ENCODE measurements at regions not wholly inside any gene's neighbourhood (a gene's known extent, or its start where the extent isn't known, plus 50 kb on each side); places are given as distances from the start of the nearest gene placed in this dataset.

DNA sequence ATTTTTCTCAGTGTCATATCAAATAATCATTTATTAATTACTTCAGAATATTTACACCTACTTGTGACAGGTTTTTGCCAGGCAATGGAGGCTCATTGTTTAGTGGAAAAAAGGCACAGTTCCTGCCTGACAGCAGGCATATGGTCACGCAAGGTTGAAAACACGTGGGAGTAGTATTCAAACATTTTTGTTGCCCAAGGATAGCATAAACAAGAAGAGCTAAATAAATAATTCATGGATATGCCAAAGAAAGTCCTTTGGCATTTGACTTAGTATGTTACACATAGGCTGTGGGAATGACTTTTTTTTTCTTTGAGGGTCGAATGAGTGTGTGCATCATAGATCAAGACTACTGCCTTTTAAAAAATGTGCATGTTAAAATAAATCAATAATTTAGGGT lies 120.5 kb upstream of the SEMA3E start:
- Histone ChIP-seq H4K20me1 (replicated peaks; ENCODE audit: insufficient read depth) (no peaks in the 10 kb centered on the region), H3K4me2 (no peak overlapping the region), H3K79me2 (replicated peaks; ENCODE audit: insufficient read depth) (no peaks in the 10 kb centered on the region), H3F3A (replicated peaks; ENCODE audit: low read depth) (no peaks in the 10 kb centered on the region), H3K4me3 (no peak overlapping the region), H2AFZ (no peak overlapping the region), H3K36me3 (ENCODE audit: insufficient read depth) (no peaks in the 10 kb centered on the region), H3K4me1 (ENCODE audit: insufficient read depth) (no peaks in the 10 kb centered on the region), H3K27ac (ENCODE audit: low read depth) (no peak overlapping the region), H3K9me2 (ENCODE audit: insufficient read depth) (no peaks in the 10 kb centered on the region), H3K27me3 (ENCODE audit: insufficient read depth) (no peaks in the 10 kb centered on the region)
- ATAC-seq: no peak
- Mint-ChIP-seq H3K27ac (no peak overlapping the region), H3K9me3 (no peaks in the 10 kb centered on the region), H3K4me3 (no peak overlapping the region), H3K27me3 (ENCODE audit: insufficient read depth, low read depth, poor library complexity) (no peaks in the 10 kb centered on the region), H3K36me3 (ENCODE audit: low read depth) (no peaks in the 10 kb centered on the region), H3K4me1 (no peaks in the 10 kb centered on the region)
- TF ChIP-seq EZH2 (IDR thresholded peaks at IDR 0.05; ENCODE audit: low read depth, unreplicated experiment): no peak
- no peak for TF ChIP-seq STAT1 (IDR thresholded peaks at IDR 0.05; ENCODE audit: unreplicated experiment)
- TF ChIP-seq EZH2phosphoT487 (IDR thresholded peaks at IDR 0.05; ENCODE audit: unreplicated experiment): no peak
- TF ChIP-seq, protein P1, sequence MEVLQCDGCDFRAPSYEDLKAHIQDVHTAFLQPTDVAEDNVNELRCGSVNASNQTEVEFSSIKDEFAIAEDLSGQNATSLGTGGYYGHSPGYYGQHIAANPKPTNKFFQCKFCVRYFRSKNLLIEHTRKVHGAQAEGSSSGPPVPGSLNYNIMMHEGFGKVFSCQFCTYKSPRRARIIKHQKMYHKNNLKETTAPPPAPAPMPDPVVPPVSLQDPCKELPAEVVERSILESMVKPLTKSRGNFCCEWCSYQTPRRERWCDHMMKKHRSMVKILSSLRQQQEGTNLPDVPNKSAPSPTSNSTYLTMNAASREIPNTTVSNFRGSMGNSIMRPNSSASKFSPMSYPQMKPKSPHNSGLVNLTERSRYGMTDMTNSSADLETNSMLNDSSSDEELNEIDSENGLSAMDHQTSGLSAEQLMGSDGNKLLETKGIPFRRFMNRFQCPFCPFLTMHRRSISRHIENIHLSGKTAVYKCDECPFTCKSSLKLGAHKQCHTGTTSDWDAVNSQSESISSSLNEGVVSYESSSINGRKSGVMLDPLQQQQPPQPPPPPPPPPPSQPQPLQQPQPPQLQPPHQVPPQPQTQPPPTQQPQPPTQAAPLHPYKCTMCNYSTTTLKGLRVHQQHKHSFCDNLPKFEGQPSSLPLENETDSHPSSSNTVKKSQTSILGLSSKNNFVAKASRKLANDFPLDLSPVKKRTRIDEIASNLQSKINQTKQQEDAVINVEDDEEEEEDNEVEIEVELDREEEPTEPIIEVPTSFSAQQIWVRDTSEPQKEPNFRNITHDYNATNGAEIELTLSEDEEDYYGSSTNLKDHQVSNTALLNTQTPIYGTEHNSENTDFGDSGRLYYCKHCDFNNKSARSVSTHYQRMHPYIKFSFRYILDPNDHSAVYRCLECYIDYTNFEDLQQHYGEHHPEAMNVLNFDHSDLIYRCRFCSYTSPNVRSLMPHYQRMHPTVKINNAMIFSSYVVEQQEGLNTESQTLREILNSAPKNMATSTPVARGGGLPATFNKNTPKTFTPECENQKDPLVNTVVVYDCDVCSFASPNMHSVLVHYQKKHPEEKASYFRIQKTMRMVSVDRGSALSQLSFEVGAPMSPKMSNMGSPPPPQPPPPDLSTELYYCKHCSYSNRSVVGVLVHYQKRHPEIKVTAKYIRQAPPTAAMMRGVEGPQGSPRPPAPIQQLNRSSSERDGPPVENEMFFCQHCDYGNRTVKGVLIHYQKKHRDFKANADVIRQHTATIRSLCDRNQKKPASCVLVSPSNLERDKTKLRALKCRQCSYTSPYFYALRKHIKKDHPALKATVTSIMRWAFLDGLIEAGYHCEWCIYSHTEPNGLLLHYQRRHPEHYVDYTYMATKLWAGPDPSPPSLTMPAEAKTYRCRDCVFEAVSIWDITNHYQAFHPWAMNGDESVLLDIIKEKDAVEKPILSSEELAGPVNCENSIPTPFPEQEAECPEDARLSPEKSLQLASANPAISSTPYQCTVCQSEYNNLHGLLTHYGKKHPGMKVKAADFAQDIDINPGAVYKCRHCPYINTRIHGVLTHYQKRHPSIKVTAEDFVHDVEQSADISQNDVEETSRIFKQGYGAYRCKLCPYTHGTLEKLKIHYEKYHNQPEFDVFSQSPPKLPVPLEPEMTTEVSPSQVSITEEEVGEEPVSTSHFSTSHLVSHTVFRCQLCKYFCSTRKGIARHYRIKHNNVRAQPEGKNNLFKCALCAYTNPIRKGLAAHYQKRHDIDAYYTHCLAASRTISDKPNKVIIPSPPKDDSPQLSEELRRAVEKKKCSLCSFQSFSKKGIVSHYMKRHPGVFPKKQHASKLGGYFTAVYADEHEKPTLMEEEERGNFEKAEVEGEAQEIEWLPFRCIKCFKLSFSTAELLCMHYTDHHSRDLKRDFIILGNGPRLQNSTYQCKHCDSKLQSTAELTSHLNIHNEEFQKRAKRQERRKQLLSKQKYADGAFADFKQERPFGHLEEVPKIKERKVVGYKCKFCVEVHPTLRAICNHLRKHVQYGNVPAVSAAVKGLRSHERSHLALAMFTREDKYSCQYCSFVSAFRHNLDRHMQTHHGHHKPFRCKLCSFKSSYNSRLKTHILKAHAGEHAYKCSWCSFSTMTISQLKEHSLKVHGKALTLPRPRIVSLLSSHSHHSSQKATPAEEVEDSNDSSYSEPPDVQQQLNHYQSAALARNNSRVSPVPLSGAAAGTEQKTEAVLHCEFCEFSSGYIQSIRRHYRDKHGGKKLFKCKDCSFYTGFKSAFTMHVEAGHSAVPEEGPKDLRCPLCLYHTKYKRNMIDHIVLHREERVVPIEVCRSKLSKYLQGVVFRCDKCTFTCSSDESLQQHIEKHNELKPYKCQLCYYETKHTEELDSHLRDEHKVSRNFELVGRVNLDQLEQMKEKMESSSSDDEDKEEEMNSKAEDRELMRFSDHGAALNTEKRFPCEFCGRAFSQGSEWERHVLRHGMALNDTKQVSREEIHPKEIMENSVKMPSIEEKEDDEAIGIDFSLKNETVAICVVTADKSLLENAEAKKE (CRISPR knock-in tag; IDR thresholded peaks at IDR 0.05): no peak
- no peak for TF ChIP-seq ZNF114 (CRISPR knock-in tag; IDR thresholded peaks at IDR 0.05)
- no peak for TF ChIP-seq CREB1 (CRISPR knock-in tag; IDR thresholded peaks at IDR 0.05; ENCODE audit: low read depth)
- TF ChIP-seq NANOG (IDR thresholded peaks at IDR 0.05; ENCODE audit: borderline replicate concordance): no peak
- TF ChIP-seq, protein P2, sequence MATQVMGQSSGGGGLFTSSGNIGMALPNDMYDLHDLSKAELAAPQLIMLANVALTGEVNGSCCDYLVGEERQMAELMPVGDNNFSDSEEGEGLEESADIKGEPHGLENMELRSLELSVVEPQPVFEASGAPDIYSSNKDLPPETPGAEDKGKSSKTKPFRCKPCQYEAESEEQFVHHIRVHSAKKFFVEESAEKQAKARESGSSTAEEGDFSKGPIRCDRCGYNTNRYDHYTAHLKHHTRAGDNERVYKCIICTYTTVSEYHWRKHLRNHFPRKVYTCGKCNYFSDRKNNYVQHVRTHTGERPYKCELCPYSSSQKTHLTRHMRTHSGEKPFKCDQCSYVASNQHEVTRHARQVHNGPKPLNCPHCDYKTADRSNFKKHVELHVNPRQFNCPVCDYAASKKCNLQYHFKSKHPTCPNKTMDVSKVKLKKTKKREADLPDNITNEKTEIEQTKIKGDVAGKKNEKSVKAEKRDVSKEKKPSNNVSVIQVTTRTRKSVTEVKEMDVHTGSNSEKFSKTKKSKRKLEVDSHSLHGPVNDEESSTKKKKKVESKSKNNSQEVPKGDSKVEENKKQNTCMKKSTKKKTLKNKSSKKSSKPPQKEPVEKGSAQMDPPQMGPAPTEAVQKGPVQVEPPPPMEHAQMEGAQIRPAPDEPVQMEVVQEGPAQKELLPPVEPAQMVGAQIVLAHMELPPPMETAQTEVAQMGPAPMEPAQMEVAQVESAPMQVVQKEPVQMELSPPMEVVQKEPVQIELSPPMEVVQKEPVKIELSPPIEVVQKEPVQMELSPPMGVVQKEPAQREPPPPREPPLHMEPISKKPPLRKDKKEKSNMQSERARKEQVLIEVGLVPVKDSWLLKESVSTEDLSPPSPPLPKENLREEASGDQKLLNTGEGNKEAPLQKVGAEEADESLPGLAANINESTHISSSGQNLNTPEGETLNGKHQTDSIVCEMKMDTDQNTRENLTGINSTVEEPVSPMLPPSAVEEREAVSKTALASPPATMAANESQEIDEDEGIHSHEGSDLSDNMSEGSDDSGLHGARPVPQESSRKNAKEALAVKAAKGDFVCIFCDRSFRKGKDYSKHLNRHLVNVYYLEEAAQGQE (IDR thresholded peaks at IDR 0.05; ENCODE audit: unreplicated experiment): no peak
- TF ChIP-seq JUNB (IDR thresholded peaks at IDR 0.05; ENCODE audit: unreplicated experiment): no peak
- TF ChIP-seq, protein P3, sequence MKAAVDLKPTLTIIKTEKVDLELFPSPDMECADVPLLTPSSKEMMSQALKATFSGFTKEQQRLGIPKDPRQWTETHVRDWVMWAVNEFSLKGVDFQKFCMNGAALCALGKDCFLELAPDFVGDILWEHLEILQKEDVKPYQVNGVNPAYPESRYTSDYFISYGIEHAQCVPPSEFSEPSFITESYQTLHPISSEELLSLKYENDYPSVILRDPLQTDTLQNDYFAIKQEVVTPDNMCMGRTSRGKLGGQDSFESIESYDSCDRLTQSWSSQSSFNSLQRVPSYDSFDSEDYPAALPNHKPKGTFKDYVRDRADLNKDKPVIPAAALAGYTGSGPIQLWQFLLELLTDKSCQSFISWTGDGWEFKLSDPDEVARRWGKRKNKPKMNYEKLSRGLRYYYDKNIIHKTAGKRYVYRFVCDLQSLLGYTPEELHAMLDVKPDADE (IDR thresholded peaks at IDR 0.05): no peak
- no peak for TF ChIP-seq POLR2AphosphoS5 (IDR thresholded peaks at IDR 0.05; ENCODE audit: low read depth)
- TF ChIP-seq ZNF331 (CRISPR knock-in tag; IDR thresholded peaks at IDR 0.05; ENCODE audit: low read depth): no peak
- TF ChIP-seq, protein P4, sequence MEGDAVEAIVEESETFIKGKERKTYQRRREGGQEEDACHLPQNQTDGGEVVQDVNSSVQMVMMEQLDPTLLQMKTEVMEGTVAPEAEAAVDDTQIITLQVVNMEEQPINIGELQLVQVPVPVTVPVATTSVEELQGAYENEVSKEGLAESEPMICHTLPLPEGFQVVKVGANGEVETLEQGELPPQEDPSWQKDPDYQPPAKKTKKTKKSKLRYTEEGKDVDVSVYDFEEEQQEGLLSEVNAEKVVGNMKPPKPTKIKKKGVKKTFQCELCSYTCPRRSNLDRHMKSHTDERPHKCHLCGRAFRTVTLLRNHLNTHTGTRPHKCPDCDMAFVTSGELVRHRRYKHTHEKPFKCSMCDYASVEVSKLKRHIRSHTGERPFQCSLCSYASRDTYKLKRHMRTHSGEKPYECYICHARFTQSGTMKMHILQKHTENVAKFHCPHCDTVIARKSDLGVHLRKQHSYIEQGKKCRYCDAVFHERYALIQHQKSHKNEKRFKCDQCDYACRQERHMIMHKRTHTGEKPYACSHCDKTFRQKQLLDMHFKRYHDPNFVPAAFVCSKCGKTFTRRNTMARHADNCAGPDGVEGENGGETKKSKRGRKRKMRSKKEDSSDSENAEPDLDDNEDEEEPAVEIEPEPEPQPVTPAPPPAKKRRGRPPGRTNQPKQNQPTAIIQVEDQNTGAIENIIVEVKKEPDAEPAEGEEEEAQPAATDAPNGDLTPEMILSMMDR (conservative IDR thresholded peaks at IDR 0.05; ENCODE audit: low read depth in 2 of 2): no peak
- DNase-seq (ENCODE audit: low spot score): no peak

Data from GM23338 (cell line).